ENCODE measurements at regions not wholly inside any gene's neighbourhood (a gene's known extent, or its start where the extent isn't known, plus 50 kb on each side); places are given as distances from the start of the nearest gene placed in this dataset.
"Not testable (repeated sequence)": the region's sequence is repeated elsewhere in the genome, so short reads cannot be mapped to it uniquely, and the experiment has no call there.

- no peak for DNase-seq
Measured at GRCh38 chr11:105429096-105429910, 180.6 kb upstream of the GRIA4 start.

- no peak for DNase-seq
Measured at GRCh38 chr11:105407101-105407500, 202.8 kb upstream of the GRIA4 start.

DNA sequence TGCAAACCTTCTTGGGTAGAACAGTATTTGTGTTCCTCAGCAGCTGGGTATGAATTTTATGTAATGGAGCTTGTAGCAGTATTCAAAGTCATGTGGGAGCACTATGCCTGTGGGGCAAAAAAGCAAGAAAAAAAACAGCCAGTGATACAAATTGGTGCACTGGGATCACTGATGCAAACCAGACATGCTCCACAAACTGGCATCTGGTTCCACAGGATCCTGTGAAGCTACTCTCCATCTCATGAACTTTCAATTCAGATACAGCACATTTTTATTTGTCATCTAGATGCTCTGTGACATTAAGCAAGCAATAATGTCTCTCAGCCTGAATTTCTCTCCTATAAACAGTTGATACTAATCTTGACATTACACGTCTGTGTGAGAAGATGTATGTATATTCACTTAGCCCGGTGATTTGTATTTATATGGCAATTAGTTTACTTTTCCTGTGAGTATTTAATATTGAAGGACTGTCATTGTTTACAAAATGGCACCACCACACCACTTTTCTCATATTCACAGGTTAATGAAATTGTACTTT lies 208.5 kb upstream of the GRIA4 start:
- no peak for DNase-seq

DNA sequence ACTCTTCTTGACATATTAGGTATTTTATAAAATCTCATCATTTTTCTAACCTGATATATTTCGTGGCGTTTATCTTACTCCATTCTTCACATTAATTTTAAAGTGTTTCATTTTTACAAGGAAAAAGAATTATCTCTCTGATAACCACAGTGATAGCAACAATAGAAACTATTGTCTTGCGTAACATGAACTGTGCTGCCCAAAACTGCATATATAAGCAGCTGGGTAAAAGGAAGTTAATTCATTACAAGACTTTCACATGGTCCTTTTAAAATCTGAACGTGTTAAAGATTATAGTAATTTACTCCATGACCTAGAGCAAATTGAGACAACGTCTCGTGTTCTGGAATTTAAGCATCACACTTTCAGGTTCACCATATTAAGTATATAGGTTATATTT lies 210.4 kb upstream of the GRIA4 start:
- no peak for DNase-seq

GRCh38 chr11:105398636-105399035 lies 211.2 kb upstream of the GRIA4 start:
- no peak for DNase-seq

DNA sequence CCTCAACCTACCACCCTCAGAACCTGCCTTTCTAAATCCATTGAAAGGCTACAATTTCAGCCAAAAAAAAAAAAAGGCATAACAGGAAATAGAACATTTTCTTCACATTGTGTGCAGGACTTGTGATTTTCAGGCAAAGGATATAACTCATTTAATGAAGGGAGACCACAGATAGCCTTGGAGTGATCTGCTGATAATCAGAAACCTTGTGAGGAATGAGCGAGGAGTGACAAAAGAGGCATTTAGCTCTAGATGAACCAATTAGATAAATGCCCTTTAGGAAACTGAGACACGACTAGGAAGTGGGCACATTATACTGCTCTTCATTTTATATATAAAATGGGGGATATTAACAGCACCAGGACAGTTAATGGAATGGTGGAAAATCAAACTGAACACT lies 216.5 kb upstream of the GRIA4 start:
- no peak for DNase-seq

GRCh38 chr11:105392556-105392955 lies 217.3 kb upstream of the GRIA4 start:
- no peak for DNase-seq

DNA sequence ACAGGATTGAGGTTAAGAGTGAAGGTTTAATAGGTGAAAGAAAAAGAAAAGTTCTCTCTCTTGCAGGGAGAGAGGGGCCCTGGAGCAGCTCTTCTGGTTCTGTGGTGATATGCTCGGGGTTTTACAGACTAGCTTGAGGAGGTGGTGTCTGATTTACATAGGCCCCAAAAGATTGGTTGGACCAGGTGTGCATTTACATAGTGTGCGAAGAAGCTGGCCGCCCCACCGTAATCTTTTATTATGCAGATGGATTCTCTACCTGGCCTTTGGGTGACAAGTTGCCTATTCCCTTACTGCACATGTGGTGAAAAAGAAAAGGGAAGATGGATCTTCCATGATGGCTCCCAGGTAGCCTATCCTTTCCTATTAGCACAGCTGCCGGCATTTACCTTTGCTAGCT lies 219.9 kb upstream of the GRIA4 start:
- no peak for DNase-seq

GRCh38 chr11:105388006-105388405 lies 221.9 kb upstream of the GRIA4 start:
- no peak for DNase-seq

GRCh38 chr11:105381941-105382340 lies 227.9 kb upstream of the GRIA4 start:
- no peak for DNase-seq

GRCh38 chr11:105377870-105378269 lies 232.0 kb upstream of the GRIA4 start:
- no peak for DNase-seq

- DNase-seq: no peak
Measured at GRCh38 chr11:105372206-105372605, 232.6 kb upstream of the CARD18 start.

- no peak for DNase-seq
Measured at GRCh38 chr11:105371311-105371710, 231.7 kb upstream of the CARD18 start.

- DNase-seq: no peak
Measured at GRCh38 chr11:105368711-105369110, 229.1 kb upstream of the CARD18 start.

DNA sequence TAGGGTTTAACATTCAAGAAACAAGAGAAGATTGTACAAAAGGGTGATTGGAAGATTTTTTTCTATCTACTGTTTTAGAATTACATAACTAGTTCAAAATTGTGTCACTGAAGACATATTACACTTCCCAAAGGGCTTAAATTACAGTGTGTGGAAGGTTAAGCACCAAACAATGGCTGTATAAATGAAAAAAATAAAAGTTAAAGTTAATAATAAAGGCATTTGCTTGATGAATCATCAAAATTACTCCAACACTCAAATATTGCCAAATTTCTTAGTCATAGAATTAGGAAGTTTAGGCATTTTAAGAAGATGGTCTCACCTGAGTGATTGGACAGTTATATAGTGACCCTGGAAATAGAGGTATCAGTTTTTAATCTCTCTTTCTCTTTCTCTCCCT lies 227.6 kb upstream of the CARD18 start:
- DNase-seq: no peak

- no peak for DNase-seq
Measured at GRCh38 chr11:105361651-105362050, 222.1 kb upstream of the CARD18 start.

DNA sequence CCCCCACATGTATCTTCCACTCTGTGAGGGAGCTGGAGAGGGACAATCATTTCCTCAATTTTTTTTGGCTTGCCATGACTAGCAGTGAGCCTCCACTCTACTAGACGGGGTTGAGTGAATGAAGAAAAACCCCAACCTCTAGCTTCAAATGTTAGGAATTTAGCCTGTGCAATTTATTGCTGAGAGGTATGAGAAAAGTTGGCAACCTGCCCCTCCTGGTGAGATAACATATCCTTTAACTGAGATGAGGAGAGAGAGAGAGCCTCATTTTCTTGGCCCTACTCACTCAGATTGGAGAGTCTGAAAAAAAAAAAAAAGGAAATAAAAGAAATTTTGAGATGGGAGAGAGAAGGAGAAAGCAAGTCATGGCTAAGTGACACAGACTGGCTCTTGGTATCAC lies 218.2 kb upstream of the CARD18 start:
- DNase-seq: no peak

GRCh38 chr11:105357146-105357545 lies 217.6 kb upstream of the CARD18 start:
- DNase-seq: no peak

DNA sequence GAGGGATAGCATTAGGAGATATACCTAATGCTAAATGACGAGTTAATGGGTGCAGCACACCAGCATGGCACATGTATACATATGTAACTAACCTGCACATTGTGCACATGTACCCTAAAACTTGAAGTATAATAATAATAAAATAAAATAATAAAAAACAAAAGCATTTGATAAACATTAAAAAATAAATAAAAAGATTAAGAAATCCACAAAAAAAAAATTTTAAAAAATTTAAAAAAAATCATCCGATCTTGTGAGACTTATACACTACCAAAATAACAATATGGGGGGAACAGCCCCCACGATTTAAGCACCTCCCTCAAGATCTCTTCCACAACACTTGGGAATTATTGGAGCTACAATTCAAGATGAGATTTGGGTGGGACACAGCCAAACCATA lies 210.3 kb upstream of the CARD18 start:
- not testable (repeated sequence) for DNase-seq

GRCh38 chr11:105344938-105345337 lies 205.4 kb upstream of the CARD18 start:
- no peak for DNase-seq

DNA sequence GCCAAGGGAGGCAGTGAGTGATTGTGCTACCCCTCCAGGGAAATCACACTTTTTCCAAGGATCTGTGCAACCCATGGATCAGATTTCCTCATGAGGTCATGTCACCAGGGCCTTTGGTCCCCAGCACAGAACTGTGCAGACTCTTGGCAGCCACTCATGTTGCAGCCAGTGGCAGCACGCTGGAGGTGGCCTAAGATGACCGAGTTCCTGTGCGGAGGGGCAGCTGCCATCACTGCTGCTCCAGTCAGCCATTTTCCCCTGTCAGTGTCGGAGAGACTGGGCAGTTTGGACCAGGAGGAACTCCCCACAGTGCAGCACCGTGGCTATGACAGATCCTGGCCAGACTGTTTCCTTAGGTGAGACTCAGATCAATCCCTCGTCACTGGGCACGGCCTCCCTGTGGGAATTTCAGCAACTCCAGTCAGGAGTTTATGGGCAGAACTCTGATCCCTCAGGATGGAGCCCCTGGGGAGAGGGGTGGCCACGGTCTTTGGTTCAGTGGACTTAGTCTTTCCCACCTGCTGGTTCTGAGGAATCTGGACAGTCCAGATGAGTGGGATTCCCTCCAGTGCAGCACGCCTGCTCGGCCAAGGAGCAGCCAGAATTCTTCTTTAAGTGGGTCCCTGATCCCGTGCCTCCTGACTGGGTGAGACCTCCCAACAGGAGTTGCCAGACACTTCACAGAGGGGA lies 194.6 kb upstream of the CARD18 start:
- DNase-seq: no peak

DNA sequence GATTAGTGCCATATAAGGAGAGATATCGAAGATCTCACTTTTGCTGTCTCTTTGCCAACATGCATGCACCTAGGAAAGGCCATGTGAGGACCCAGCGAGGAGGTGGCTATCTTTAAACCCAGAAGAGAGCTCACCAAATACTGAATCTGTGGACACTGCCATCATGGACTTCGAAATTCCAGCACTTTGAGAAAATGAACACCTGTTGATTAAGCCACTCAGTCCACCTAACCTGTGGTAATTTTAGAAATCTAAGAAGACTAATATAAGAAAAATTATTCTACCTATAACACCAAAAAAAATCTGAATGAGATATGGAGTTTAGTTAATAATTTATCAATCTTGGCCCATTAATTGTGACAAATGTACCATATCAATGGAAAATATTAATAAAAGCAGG lies 193.6 kb upstream of the CARD18 start:
- DNase-seq: no peak

GRCh38 chr11:105332171-105332570 lies 192.6 kb upstream of the CARD18 start:
- DNase-seq: no peak

DNA sequence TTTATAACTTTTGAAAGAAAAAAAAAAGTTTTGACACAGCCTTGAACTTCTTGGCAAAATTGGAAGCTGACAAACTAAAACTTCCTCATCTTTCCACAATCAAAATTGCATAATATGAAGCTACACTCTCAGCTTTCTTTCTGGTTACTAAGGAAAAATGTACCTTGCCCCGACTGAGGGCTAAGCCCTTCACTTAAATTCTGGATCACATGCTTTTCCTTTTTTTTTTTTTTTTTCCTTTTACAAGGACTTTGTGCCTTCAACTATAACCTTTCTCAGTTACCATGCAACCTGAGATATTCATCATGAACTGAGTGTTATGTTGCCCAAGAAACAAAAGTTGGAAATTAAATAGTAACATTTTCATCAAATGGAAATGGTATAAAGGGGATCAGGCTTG lies 188.5 kb upstream of the CARD18 start:
- DNase-seq: no peak
